Uterus (tissue), 3 donors: ENCODE measurements at regions not wholly inside any gene's neighbourhood (a gene's known extent, or its start where the extent isn't known, plus 50 kb on each side); places are given as distances from the start of the nearest gene placed in this dataset.

Experiments
- DNase-seq, 2 donors: peaks; one replicate each; pipeline ENCODE4 v3.0.0-alpha.2; 2019 to 2020
- H3K27ac ChIP-seq, 2 donors: fragments of 200-600 bp; sonication (generic); 1 replicate in 1 of 2; 2 replicates in 1 of 2; pipeline ENCODE4 v1.5.1; 2016 to 2018
- H3K27me3 ChIP-seq, 2 donors: fragments of 200-600 bp; sonication (generic); one replicate each; pipeline ENCODE4 v1.5.1; 2018 to 2019; ENCODE audit warnings: control low read depth in 1 of 2
- H3K36me3 ChIP-seq, 2 donors: fragments of 200-600 bp; sonication (generic); one replicate each; pipeline ENCODE4 v1.5.1; 2019; ENCODE audit warnings: control low read depth in 1 of 2
- H3K4me1 ChIP-seq, 2 donors: fragments of 200-600 bp; sonication (generic); one replicate each; pipeline ENCODE4 v1.5.1; 2018 to 2019; ENCODE audit warnings: control low read depth in 1 of 2
- H3K4me3 ChIP-seq, 2 donors: fragments of 200-600 bp; sonication (generic); 1 replicate in 1 of 2; 2 replicates in 1 of 2; pipeline ENCODE4 v1.5.1; 2018 to 2019; ENCODE audit warnings: mild to moderate bottlenecking in 1 of 2
- H3K9me3 ChIP-seq, 2 donors: fragments of 200-600 bp; sonication (generic); one replicate each; pipeline ENCODE4 v1.5.1; 2019; ENCODE audit warnings: control low read depth in 1 of 2
- POLR2A ChIP-seq, 2 donors: fragments of 450-650 bp; IDR thresholded peaks; one replicate each; pipeline ENCODE4 v1.6.1; 2016; ENCODE audit warnings: antibody characterized with exemption in 2 of 2, mild to moderate bottlenecking in 1 of 2, moderate library complexity in 1 of 2
- intact Hi-C: fragments of 100-400 bp; cut with DNase I; formaldehyde crosslinking; loops from one replicate; pipeline ENCODE4 v1.15.1; 2023; ENCODE audit warnings: low total_unique reads
- TF ChIP-seq, protein P1 (sequence below), 4 experiments: fragments of 200-600 bp in 2 of 4; fragments of 450-650 bp in 2 of 4; sonication (generic) in 2 of 4; IDR thresholded peaks; one replicate each; pipeline ENCODE4 v1.5.1; 2016 to 2019; ENCODE audit warnings: antibody characterized with exemption in 4 of 4, mild to moderate bottlenecking in 2 of 4, moderate library complexity in 1 of 4
- donor health status: DM: yes; HTN: yes; CAD: no.

DNA sequence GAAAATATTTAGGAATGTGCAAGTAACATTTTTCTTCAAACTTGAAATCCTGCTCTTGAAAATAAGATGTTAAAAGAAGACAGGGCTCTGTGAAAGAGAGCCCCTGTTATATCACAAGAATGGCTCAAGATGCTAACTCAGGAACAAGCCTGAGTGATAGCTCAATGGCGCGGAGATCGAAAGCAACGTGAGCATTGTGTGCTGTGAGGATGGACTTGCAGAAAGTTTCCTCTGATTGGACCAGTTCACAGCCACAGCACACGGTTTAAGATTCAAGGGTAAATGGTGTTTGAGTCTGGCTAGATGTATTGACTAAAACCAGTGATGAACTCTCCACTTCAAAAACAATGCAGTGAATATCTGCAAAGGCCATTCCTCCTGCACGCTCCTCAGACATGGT is 2387.0 kb downstream of the MAT2B start:
- intact Hi-C loops = no loop called here
- Histone ChIP-seq H3K36me3 (no peaks in the 10 kb centered on the region), H3K4me1 (no peaks in the 10 kb centered on the region), H3K27me3 (no peaks in the 10 kb centered on the region), H3K4me3 (no peak overlapping the region), H3K9me3 (no peaks in the 10 kb centered on the region), H3K27ac (no peak overlapping the region)
- no peak for TF ChIP-seq POLR2A (IDR thresholded peaks at IDR 0.05)
- TF ChIP-seq, protein P1, sequence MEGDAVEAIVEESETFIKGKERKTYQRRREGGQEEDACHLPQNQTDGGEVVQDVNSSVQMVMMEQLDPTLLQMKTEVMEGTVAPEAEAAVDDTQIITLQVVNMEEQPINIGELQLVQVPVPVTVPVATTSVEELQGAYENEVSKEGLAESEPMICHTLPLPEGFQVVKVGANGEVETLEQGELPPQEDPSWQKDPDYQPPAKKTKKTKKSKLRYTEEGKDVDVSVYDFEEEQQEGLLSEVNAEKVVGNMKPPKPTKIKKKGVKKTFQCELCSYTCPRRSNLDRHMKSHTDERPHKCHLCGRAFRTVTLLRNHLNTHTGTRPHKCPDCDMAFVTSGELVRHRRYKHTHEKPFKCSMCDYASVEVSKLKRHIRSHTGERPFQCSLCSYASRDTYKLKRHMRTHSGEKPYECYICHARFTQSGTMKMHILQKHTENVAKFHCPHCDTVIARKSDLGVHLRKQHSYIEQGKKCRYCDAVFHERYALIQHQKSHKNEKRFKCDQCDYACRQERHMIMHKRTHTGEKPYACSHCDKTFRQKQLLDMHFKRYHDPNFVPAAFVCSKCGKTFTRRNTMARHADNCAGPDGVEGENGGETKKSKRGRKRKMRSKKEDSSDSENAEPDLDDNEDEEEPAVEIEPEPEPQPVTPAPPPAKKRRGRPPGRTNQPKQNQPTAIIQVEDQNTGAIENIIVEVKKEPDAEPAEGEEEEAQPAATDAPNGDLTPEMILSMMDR (IDR thresholded peaks at IDR 0.05) = no peak
- DNase-seq = no peak

DNA sequence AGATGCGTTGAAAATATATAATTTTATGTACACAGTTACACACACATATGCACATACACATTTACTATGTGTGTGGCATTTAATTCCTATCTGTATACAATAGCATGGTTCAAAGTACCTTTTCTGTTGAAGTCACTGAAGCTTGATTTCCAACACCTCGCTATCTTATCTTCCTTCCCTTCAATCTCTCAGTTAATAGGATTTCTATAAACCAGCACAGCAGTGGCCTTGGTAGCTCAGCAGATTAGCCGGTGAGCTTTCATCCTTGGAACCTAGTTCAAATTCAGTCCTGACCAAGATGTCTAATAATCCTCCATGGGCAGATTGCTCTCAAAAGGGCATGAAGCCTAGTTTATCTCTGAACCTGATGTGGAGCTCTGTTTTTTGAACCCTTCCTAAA is 2389.5 kb downstream of the MAT2B start:
- Histone ChIP-seq H3K27me3 (no peaks in the 10 kb centered on the region), H3K27ac (no peak overlapping the region), H3K36me3 (no peaks in the 10 kb centered on the region), H3K4me1 (no peaks in the 10 kb centered on the region), H3K4me3 (no peak overlapping the region), H3K9me3 (no peaks in the 10 kb centered on the region)
- TF ChIP-seq, protein P1 (IDR thresholded peaks at IDR 0.05) = no peak
- TF ChIP-seq POLR2A (IDR thresholded peaks at IDR 0.05) = no peak
- no peak for DNase-seq
- intact Hi-C loops = no loop called here

DNA sequence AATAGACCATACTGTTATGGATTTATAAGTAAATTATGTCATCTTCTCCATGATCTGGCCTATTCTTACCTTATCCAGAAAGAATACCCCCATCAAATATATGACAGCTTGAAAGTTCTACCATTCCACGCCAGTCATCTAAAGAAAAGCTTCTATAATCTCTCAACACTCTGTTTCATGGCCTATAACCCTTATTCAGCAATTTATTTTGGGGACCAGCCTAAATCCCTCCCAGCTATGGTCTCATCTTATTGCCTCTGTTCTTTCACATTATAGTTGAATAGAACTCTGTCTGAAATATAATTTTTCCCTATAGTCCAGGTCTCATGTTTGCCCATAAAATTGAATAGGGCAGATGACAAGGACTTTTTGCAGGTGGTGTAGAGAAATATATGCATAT is 2387.6 kb upstream of the WWC1 start:
- TF ChIP-seq POLR2A (IDR thresholded peaks at IDR 0.05) = no peak
- TF ChIP-seq, protein P1 (IDR thresholded peaks at IDR 0.05) = no peak
- H3K4me3 ChIP-seq = no peak overlapping the region
- DNase-seq = no peak
- no peaks in the 10 kb centered on the region for H3K27me3 ChIP-seq
- no peaks in the 10 kb centered on the region for H3K4me1 ChIP-seq
- H3K9me3 ChIP-seq = no peaks in the 10 kb centered on the region
- no peak overlapping the region for H3K27ac ChIP-seq
- no peaks in the 10 kb centered on the region for H3K36me3 ChIP-seq
- intact Hi-C loops = no loop called here

DNA sequence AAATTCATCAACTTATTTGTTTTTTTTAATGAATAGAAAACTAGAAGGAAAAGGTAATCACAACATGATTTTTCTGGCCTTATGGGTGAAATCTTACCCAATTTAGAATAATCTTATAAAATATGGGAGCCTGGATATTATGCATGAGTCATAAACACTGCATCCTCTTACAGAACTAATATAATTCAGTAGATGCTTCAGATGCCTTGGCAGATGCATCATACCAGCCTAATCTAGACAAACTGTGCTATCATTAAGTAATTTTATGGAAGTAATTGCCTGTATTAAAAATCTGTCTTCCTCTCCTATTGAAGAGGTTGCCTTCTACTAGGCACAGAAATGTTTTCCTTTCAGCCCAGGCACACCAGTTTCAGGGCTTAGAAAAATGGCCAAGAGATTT is 2384.6 kb upstream of the WWC1 start:
- H3K4me1 ChIP-seq = no peaks in the 10 kb centered on the region
- no peaks in the 10 kb centered on the region for H3K9me3 ChIP-seq
- H3K27me3 ChIP-seq = no peaks in the 10 kb centered on the region
- H3K4me3 ChIP-seq = no peak overlapping the region
- H3K36me3 ChIP-seq = no peaks in the 10 kb centered on the region
- H3K27ac ChIP-seq = no peak overlapping the region
- TF ChIP-seq POLR2A (IDR thresholded peaks at IDR 0.05) = no peak
- TF ChIP-seq, protein P1 (IDR thresholded peaks at IDR 0.05) = no peak
- intact Hi-C loops = no loop called here
- DNase-seq = no peak

DNA sequence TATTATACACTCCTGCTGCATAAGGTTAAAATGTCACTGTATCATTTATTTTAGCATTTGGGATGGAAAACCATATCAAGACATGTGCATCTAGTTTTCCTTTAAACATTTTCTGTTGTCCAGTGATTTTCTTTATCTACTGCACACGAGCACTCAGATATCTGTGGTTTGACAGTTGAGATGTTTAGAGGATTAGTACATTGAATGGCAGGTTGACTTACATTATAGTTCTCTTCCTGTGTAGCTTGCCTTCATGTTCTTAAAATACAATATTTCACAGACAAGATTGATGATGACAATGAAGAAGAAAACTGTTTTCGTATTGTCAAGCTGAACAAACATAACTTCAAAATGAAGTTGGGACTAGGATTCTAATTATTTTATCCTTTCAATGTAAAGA is 2378.4 kb upstream of the WWC1 start:
- no peaks in the 10 kb centered on the region for H3K4me1 ChIP-seq
- H3K27me3 ChIP-seq = no peaks in the 10 kb centered on the region
- DNase-seq = no peak
- no peak overlapping the region for H3K27ac ChIP-seq
- no peak overlapping the region for H3K4me3 ChIP-seq
- intact Hi-C loops = no loop called here
- H3K36me3 ChIP-seq = no peaks in the 10 kb centered on the region
- no peaks in the 10 kb centered on the region for H3K9me3 ChIP-seq
- TF ChIP-seq, protein P1 (IDR thresholded peaks at IDR 0.05) = no peak
- no peak for TF ChIP-seq POLR2A (IDR thresholded peaks at IDR 0.05)
